GM19463 (cell line): ENCODE measurements at regions not wholly inside any gene's neighbourhood (a gene's known extent, or its start where the extent isn't known, plus 50 kb on each side); places are given as distances from the start of the nearest gene placed in this dataset.

Experiments
- ATAC-seq: cut with Tn5 transposase; IDR thresholded peaks from one replicate; pipeline ENCODE4 v1.9.1; 2021; ENCODE audit warnings: mild to moderate bottlenecking, moderate library complexity; ENCODE audit not compliant: unreplicated experiment

GRCh38 chr15:92224843-92225242 is 168.8 kb upstream of the ST8SIA2 start:
- no peak for ATAC-seq

GRCh38 chr15:92226020-92226612 is 167.6 kb upstream of the ST8SIA2 start:
- ATAC-seq = no peak

GRCh38 chr15:92228830-92229229 is 164.9 kb upstream of the ST8SIA2 start:
- ATAC-seq = no peak

GRCh38 chr15:92231461-92231860 is 162.2 kb upstream of the ST8SIA2 start:
- ATAC-seq = no peak

GRCh38 chr15:92232317-92232716 is 161.4 kb upstream of the ST8SIA2 start:
- ATAC-seq = no peak

- no peak for ATAC-seq
Measured at GRCh38 chr15:92232876-92233275, 160.8 kb upstream of the ST8SIA2 start.

- no peak for ATAC-seq
Measured at GRCh38 chr15:92243227-92243626, 150.5 kb upstream of the ST8SIA2 start.

- no peak for ATAC-seq
Measured at GRCh38 chr15:92244703-92245102, 149.0 kb upstream of the ST8SIA2 start.

GRCh38 chr15:92247649-92248242 is 145.9 kb upstream of the ST8SIA2 start:
- ATAC-seq = no peak

- no peak for ATAC-seq
Measured at GRCh38 chr15:92266796-92267685, 126.6 kb upstream of the ST8SIA2 start.

GRCh38 chr15:92268900-92269299 is 124.8 kb upstream of the ST8SIA2 start:
- no peak for ATAC-seq

- no peak for ATAC-seq
Measured at GRCh38 chr15:92271179-92271578, 122.5 kb upstream of the ST8SIA2 start.

- ATAC-seq = no peak
Measured at GRCh38 chr15:92272106-92272505, 121.6 kb upstream of the ST8SIA2 start.

- no peak for ATAC-seq
Measured at GRCh38 chr15:92273286-92273685, 120.4 kb upstream of the ST8SIA2 start.

- ATAC-seq = no peak
Measured at GRCh38 chr15:92273723-92274122, 120.0 kb upstream of the ST8SIA2 start.

- ATAC-seq = no peak
Measured at GRCh38 chr15:92277776-92278175, 115.9 kb upstream of the ST8SIA2 start.

- no peak for ATAC-seq
Measured at GRCh38 chr15:92283813-92284212, 109.9 kb upstream of the ST8SIA2 start.

- ATAC-seq = peak; percentile 94
Measured at GRCh38 chr15:92288755-92289154, 104.9 kb upstream of the ST8SIA2 start.

- ATAC-seq = no peak
Measured at GRCh38 chr15:92289733-92290132, 103.9 kb upstream of the ST8SIA2 start.

GRCh38 chr15:92290359-92290992 is 103.2 kb upstream of the ST8SIA2 start:
- no peak for ATAC-seq

GRCh38 chr15:92291900-92292299 is 101.8 kb upstream of the ST8SIA2 start:
- ATAC-seq = no peak

GRCh38 chr15:92294759-92295158 is 98.9 kb upstream of the ST8SIA2 start:
- no peak for ATAC-seq
